ENCODE measurements at regions not wholly inside any gene's neighbourhood (a gene's known extent, or its start where the extent isn't known, plus 50 kb on each side); places are given as distances from the start of the nearest gene placed in this dataset.
A peak's percentile ranks its signal among the peaks of the same experiment; 100 is the strongest.

GRCh38 chr18:60508108-60508507 lies 135.5 kb upstream of the MC4R start:
- TF ChIP-seq POLR2A (IDR thresholded peaks at IDR 0.05; ENCODE audit: low read length) (no peak), GATA1 (IDR thresholded peaks at IDR 0.05; ENCODE audit: low read depth, low read length) (no peak)
- DNase-seq, result no peak

- TF ChIP-seq POLR2A (IDR thresholded peaks at IDR 0.05; ENCODE audit: low read length), result no peak
- no peak for TF ChIP-seq GATA1 (IDR thresholded peaks at IDR 0.05; ENCODE audit: low read depth, low read length)
- no peak for DNase-seq
These were observed 162.0 kb upstream of the MC4R start for GRCh38 chr18:60534538-60534937.

- TF ChIP-seq GATA1 (IDR thresholded peaks at IDR 0.05; ENCODE audit: low read depth, low read length), result no peak
- no peak for TF ChIP-seq POLR2A (IDR thresholded peaks at IDR 0.05; ENCODE audit: low read length)
- no peak for DNase-seq
These were observed 164.5 kb upstream of the MC4R start for GRCh38 chr18:60537074-60537473.

GRCh38 chr18:60538891-60539290 lies 166.3 kb upstream of the MC4R start:
- no peak for TF ChIP-seq GATA1 (IDR thresholded peaks at IDR 0.05; ENCODE audit: low read depth, low read length)
- DNase-seq, result no peak

GRCh38 chr18:60541661-60542060 lies 169.1 kb upstream of the MC4R start:
- TF ChIP-seq GATA1 (IDR thresholded peaks at IDR 0.05; ENCODE audit: low read depth, low read length) (no peak), POLR2A (IDR thresholded peaks at IDR 0.05; ENCODE audit: low read length) (no peak)
- no peak for DNase-seq

GRCh38 chr18:60543646-60544045 lies 171.1 kb upstream of the MC4R start:
- no peak for DNase-seq
- TF ChIP-seq GATA1 (IDR thresholded peaks at IDR 0.05; ENCODE audit: low read depth, low read length) (no peak), POLR2A (IDR thresholded peaks at IDR 0.05; ENCODE audit: low read length) (no peak)

- TF ChIP-seq POLR2A (IDR thresholded peaks at IDR 0.05; ENCODE audit: low read length) (no peak), GATA1 (IDR thresholded peaks at IDR 0.05; ENCODE audit: low read depth, low read length) (no peak)
- peak; percentile 69 to 79 for DNase-seq
These were observed 176.9 kb upstream of the MC4R start for GRCh38 chr18:60549338-60549960.

- TF ChIP-seq POLR2A (IDR thresholded peaks at IDR 0.05; ENCODE audit: low read length) (no peak), GATA1 (IDR thresholded peaks at IDR 0.05; ENCODE audit: low read depth, low read length) (no peak)
- no peak for DNase-seq
These were observed 180.4 kb upstream of the MC4R start for GRCh38 chr18:60552948-60553347.

- TF ChIP-seq POLR2A (IDR thresholded peaks at IDR 0.05; ENCODE audit: low read length) (no peak), GATA1 (IDR thresholded peaks at IDR 0.05; ENCODE audit: low read depth, low read length) (no peak)
- DNase-seq, result no peak
These were observed 182.4 kb upstream of the MC4R start for GRCh38 chr18:60554967-60555366.

GRCh38 chr18:60555625-60556024 lies 183.1 kb upstream of the MC4R start:
- TF ChIP-seq GATA1 (IDR thresholded peaks at IDR 0.05; ENCODE audit: low read depth, low read length) (no peak), POLR2A (IDR thresholded peaks at IDR 0.05; ENCODE audit: low read length) (no peak)
- DNase-seq, result no peak

GRCh38 chr18:60556326-60556725 lies 183.8 kb upstream of the MC4R start:
- no peak for DNase-seq
- TF ChIP-seq POLR2A (IDR thresholded peaks at IDR 0.05; ENCODE audit: low read length) (no peak), GATA1 (IDR thresholded peaks at IDR 0.05; ENCODE audit: low read depth, low read length) (no peak)

- TF ChIP-seq POLR2A (IDR thresholded peaks at IDR 0.05; ENCODE audit: low read length), result no peak
- no peak for TF ChIP-seq GATA1 (IDR thresholded peaks at IDR 0.05; ENCODE audit: low read depth, low read length)
- no peak for DNase-seq
These were observed 187.5 kb upstream of the MC4R start for GRCh38 chr18:60560071-60560470.

- no peak for DNase-seq
These were observed 190.5 kb upstream of the MC4R start for GRCh38 chr18:60563082-60563481.

GRCh38 chr18:60568220-60568619 lies 195.6 kb upstream of the MC4R start:
- no peak for DNase-seq
- no peak for TF ChIP-seq POLR2A (IDR thresholded peaks at IDR 0.05; ENCODE audit: low read length)
- TF ChIP-seq GATA1 (IDR thresholded peaks at IDR 0.05; ENCODE audit: low read depth, low read length), result no peak

More at GRCh38 chr18:60563082-60563481, 190.5 kb upstream of the MC4R start:
- TF ChIP-seq POLR2A (IDR thresholded peaks at IDR 0.05; ENCODE audit: low read length), result no peak
- no peak for TF ChIP-seq GATA1 (IDR thresholded peaks at IDR 0.05; ENCODE audit: low read depth, low read length)

GRCh38 chr18:60570172-60570571 lies 197.6 kb upstream of the MC4R start:
- no peak for TF ChIP-seq GATA1 (IDR thresholded peaks at IDR 0.05; ENCODE audit: low read depth, low read length)
- no peak for TF ChIP-seq POLR2A (IDR thresholded peaks at IDR 0.05; ENCODE audit: low read length)
- no peak for DNase-seq

GRCh38 chr18:60577457-60577856 lies 204.9 kb upstream of the MC4R start:
- TF ChIP-seq POLR2A (IDR thresholded peaks at IDR 0.05; ENCODE audit: low read length) (no peak), GATA1 (IDR thresholded peaks at IDR 0.05; ENCODE audit: low read depth, low read length) (no peak)
- DNase-seq, result no peak
